HG03175 (cell line): ENCODE measurements at regions not wholly inside any gene's neighbourhood (a gene's known extent, or its start where the extent isn't known, plus 50 kb on each side); places are given as distances from the start of the nearest gene placed in this dataset.

Experiments
- ATAC-seq: cut with Tn5 transposase; IDR thresholded peaks from one replicate; pipeline ENCODE4 v1.9.1; 2021; ENCODE audit warnings: mild to moderate bottlenecking, moderate library complexity; ENCODE audit not compliant: unreplicated experiment

DNA sequence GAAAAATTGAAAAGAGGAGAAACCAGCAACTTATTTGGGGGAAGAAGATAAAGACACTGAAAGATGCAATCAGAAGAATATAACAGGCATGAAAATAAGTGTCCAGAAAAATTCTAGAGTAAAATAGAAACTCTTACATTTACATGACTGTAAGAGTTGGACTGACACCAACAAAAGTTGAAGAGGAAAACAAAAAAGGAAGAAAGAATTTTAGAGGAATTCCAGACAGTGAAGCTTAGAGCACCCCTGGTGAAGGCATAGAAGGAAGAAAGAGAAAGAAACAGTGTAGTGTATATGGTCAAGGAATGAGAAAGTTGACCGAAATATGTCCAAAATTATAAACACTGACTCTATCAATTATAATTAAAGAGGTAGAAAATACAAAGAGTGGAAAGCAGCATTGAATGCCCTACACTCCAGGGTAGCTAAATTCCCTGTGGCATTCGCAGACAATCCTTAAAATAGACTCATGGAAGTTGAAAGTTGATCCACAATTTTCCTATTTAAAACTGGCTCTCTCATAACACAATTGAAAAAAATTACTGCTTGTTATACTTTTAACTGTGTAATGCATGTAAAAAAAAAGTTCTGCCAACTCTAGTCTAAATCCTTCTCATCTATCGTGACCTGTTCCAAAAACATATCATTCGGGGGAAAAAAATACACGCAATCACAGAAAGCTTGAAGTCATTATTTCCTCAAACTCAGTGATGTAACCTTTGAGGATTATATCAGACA, 102.6 kb upstream of the ABI3BP start:
- no peak for ATAC-seq

GRCh38 chr3:101091489-101091888, 98.3 kb upstream of the ABI3BP start:
- ATAC-seq = no peak

DNA sequence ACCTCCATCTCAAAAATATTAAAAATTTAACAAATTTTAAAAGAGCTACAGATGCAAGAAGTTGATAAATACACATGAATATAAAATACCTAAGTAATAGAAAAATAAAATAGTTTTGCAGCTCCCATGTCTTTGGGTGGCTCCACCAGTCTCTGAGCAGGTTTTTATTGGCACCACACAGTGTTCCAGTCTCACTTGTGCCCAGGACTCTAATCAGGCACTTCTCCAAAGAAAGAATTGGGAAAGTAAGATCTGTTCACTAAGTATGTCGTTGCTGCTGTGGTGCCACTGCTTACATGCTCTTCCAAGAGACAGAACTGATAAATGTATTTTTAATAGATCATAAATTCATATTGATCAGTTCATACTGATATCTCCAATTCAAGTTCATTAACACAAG, 92.5 kb upstream of the ABI3BP start:
- ATAC-seq = no peak

- ATAC-seq = no peak
Observed at GRCh38 chr3:101084404-101084803, 91.2 kb upstream of the ABI3BP start.

DNA sequence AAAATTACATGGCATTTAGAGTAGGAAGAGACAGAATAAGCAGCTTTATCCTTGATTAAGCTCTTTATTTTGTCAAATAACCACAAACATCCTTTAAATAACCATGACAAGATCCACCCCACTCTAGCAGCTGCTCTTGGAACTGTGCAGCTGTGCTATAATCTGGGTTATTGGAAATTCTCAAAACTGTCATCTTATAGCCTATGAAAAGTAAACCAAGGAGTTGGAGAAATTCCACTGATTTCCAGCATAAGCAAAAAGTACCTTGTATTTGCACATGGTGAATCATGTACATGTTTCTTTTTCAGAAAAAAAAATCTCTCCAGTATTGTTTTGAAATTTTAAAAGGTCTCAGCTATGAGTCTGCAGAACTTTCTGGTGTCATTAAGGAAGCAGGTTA, 88.8 kb upstream of the ABI3BP start:
- ATAC-seq = no peak

GRCh38 chr3:101081446-101081845, 88.2 kb upstream of the ABI3BP start:
- ATAC-seq = no peak

DNA sequence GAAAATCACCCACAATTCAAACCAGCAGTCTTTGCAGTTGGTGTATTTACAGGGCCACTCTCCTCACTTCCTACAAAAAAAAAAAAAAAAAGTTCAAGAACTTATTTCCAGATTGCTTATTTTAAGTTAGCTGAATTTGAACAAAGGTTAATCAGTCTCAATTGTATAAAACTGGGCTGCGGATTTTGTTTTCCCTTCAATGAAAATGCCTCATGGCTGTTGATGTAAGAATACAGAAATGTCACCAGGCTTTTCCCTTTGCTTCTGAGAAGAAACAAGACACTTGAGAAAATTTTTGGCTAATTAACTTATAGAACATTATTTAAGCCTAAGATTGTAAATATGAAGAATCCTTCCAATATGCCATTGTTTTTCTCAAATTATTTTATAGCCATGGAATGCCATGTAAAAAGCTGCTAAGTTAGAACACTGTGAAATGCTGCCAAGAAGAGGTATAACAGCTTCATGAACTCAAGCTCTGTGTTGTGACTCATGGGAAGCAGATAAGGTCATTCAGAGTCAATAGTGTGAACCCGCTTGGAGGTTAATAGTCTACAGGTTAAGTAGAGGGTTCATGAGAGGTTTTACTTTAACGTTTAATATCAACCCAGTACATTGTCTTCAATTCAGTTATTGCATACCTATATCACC, 84.3 kb upstream of the ABI3BP start:
- no peak for ATAC-seq

- no peak for ATAC-seq
Observed at GRCh38 chr3:101074518-101074917, 81.3 kb upstream of the ABI3BP start.

DNA sequence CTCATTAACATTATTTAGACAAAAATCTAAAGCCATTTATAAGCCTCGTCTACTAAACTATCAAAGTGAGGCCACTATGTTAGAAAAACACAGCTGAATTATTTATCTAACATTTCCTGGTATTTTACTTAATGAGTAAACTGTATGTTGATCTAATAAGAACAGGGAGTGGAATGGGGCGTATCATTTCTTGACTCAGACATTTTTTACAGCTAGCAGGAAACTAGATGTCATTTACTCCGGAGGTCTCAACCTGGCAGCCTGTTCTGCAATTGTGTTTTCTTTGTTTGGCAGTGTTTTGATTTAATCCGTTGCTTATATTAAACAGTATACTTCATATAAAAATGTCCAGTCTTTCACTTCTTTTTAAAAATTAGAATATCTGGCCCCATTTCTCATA, 79.1 kb upstream of the ABI3BP start:
- ATAC-seq = no peak

DNA sequence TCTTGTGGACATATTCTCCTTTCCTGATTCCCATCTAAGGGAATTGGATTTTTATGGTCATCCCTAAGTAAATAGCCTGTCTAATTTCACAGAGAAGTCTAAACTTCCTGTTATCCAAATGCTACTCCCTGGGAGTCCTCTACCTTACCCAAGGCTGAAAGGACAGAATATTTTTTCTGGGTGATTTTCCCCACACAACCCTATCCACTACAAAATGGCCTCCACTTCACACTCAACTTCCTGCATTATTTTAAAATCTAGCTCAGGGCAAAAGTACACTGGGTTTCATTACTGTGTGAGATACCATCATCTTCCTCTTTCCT, 77.5 kb upstream of the ABI3BP start:
- no peak for ATAC-seq

- peak; percentile 72 for ATAC-seq
Observed at GRCh38 chr3:101069901-101070798, 76.9 kb upstream of the ABI3BP start.

DNA sequence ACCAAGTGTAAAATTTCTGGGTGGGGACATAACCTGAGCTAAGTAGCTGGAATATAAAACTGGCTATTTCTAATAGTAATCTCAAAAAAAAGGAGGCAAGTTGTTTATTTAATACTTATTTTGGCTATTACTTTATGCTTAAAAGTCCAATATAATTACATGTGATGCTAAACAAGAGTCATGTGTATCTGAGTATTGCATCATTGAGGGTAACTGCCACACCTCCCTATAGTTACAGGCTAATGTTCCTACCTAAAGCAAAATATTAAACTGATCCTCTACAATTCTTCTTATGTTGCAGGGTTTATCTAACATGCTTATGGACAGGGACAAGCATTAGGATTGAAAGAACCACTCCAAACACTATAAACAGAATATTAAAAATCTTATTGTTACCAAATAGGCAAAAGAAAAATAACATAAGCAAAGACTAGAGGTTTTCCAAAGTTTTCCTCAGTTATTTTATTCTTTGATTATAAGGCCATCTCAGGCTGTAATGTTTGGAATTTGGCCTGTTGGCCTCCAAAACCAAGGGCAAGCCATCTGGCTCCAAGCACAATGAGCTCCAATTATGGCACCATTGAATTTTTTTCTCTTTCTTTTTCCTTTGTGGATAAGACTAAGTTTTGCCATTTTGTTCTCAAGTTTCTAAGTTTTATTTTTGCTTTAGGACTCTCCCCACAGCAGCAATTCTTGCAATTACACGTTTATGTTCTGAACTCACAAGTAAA, 75.8 kb upstream of the ABI3BP start:
- no peak for ATAC-seq

- ATAC-seq = no peak
Observed at GRCh38 chr3:101066711-101067129, 73.5 kb upstream of the ABI3BP start.

- no peak for ATAC-seq
Observed at GRCh38 chr3:101065962-101066361, 72.7 kb upstream of the ABI3BP start.

- ATAC-seq = no peak
Observed at GRCh38 chr3:101063401-101063800, 70.2 kb upstream of the ABI3BP start.

GRCh38 chr3:101061312-101061711, 68.1 kb upstream of the ABI3BP start:
- ATAC-seq = no peak

DNA sequence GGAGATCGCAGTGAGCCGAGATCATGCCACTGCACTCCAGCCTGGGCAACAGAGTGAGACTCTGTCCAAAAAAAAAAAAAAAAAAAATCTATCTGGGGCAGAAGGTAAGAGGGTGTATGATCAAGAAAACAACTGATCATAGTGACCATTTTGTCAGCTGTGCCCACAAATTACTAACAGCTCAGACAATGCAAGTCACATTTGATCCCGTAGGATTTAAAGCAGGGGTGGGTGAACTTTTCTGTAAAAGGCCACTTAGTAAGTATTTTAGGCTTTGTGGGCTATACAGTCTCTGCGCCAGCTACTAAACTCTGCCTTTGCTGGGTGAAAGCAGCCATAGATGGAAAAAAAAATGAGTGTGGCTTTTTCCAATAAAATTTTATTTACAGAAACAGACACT, 57.6 kb upstream of the ABI3BP start:
- no peak for ATAC-seq

DNA sequence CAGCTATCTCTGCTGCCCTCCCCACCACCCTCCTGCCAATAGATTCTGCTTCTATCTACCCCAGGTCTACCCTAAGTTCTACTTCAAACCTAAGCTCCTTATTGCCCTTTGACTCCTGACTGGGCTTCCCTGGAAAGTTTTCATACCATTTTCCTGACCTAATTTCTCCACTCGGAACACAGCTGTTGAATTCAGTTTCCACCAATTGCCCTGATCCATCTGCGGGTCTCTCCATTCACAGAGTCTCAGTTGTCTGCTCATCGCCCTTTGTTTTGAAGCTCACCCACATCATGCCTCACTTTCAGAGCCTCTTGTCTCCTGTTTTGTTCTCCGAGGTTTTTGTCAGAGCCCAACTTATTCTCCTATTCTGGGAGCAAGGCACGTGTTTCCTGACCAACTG, 56.8 kb upstream of the ABI3BP start:
- no peak for ATAC-seq

- no peak for ATAC-seq
Observed at GRCh38 chr3:101049532-101049931, 56.3 kb upstream of the ABI3BP start.

DNA sequence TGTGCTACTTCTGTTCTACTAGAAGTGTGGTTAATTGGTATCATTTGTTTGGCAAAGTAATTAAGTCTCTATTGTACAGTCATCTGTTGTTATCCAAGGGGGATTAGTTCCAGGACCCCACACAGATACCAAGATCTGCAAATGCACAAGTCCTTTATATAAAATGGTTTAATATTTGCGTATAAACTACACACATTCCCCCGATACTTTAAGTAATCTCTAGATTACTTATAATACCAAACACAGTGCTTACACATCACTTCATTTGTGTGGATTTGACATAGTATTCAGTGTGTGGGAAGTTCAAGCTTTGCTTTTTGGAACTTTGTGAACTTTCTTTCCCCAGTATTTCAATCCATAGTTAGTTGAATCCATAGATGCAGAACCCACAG, 50.5 kb upstream of the ABI3BP start:
- no peak for ATAC-seq

- no peak for ATAC-seq
Observed at GRCh38 chr3:101042996-101043686, 49.9 kb upstream of the ABI3BP start.
